Kidney epithelial cell (primary cell): ENCODE measurements at regions not wholly inside any gene's neighbourhood (a gene's known extent, or its start where the extent isn't known, plus 50 kb on each side); places are given as distances from the start of the nearest gene placed in this dataset.

Experiments
- DNase-seq: peaks from one replicate; pipeline ENCODE4 v3.0.0-alpha.2; 2010; ENCODE audit warnings: low read depth
- H3K27me3 ChIP-seq: 2 replicates; pipeline ENCODE4 v1.6.0; 2011; ENCODE audit warnings: low read length; ENCODE audit not compliant: control insufficient read depth, insufficient read depth
- H3K36me3 ChIP-seq: 2 replicates; pipeline ENCODE4 v1.5.1; 2011; ENCODE audit warnings: low read length; ENCODE audit not compliant: control insufficient read depth, insufficient read depth
- H3K4me3 ChIP-seq: 2 replicates; pipeline ENCODE4 v1.5.1; 2011; ENCODE audit warnings: low read depth, mild to moderate bottlenecking, control low read depth, low read length
- CTCF ChIP-seq: IDR thresholded peaks from 2 replicates; pipeline ENCODE4 v1.5.1; 2011; ENCODE audit warnings: mild to moderate bottlenecking, moderate library complexity, low read length, control low read depth, inconsistent platforms; ENCODE audit not compliant: insufficient read depth, poor library complexity, severe bottlenecking

GRCh38 chr16:64865069-64865696 lies 256.7 kb downstream of the CDH11 start:
- no peak overlapping the region for H3K4me3 ChIP-seq
- H3K36me3 ChIP-seq = no peaks in the 10 kb centered on the region
- no peaks in the 10 kb centered on the region for H3K27me3 ChIP-seq
- no peak for TF ChIP-seq CTCF
- no peak for DNase-seq

DNA sequence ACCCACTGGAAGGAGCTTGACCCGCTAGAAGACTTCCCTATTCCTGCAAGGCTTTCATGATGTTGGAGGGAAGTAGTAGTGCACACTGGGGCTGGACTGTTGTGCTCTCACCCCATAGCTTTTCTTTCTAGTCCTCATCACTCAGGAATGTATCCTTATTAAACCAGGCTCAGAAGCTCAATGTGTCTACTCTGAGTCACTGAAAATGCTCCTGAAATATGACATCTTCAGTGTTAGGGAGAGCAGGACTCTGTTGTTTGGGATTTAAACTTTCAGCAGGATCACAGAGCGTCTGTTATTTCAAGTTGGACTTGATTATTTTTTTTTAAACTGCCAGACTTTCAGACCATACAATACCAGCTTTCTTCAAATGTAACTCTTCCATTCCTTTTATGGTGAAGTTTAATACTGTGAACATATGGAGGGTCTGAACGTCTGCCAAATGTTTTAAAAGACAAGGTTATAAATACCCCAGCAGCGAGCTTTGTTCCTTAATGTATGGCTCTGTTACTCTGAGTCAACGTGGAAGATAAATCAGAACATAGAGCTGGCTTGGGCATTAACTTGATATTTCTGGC lies 257.5 kb downstream of the CDH11 start:
- Histone ChIP-seq H3K27me3 (no peaks in the 10 kb centered on the region), H3K4me3 (no peak overlapping the region), H3K36me3 (no peaks in the 10 kb centered on the region)
- DNase-seq = peak; percentile 70
- TF ChIP-seq CTCF = no peak

GRCh38 chr16:64858076-64858475 lies 263.8 kb downstream of the CDH11 start:
- Histone ChIP-seq H3K4me3 (no peak overlapping the region), H3K27me3 (no peaks in the 10 kb centered on the region), H3K36me3 (no peaks in the 10 kb centered on the region)
- TF ChIP-seq CTCF = no peak
- no peak for DNase-seq

DNA sequence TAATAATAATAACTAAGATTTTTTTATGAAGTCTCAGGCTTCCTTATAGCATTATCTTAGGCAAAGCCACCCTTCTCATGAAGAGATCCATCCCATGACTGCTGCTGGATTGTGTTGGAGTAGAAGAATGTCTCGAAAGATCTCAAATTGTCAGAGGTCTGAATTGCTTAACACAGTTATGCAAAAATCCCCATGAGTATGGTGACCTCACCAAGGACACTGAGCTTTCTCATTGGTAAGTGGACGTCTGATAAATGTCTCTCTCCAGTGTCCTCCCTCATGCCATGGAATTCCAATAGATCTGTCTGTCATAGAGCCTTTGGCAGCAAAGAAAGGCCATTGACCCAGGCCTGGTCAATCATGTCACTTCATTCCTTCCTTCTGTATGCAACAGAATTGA lies 264.5 kb downstream of the CDH11 start:
- Histone ChIP-seq H3K27me3 (no peaks in the 10 kb centered on the region), H3K36me3 (no peaks in the 10 kb centered on the region), H3K4me3 (no peak overlapping the region)
- TF ChIP-seq CTCF = no peak
- DNase-seq = no peak

DNA sequence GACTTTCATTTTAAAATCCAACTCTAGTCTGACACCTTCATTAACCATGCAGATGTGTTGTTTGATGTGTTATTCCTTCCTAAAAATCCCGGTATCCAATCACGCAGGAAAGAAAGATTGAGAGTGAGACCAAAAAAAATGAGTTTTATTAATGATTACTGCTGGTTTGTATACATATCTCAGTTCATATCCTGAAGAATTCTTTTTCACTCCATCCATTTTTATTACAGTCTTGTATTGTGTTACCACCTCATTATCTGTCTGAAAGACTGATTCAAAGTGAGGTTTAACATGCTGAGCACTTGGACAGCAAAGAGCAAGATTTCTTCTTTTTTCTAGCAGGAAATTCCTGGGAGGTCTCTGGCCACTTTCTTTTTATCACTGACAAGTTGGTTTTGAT lies 268.3 kb downstream of the CDH11 start:
- Histone ChIP-seq H3K27me3 (no peaks in the 10 kb centered on the region), H3K4me3 (no peak overlapping the region), H3K36me3 (no peaks in the 10 kb centered on the region)
- no peak for DNase-seq
- TF ChIP-seq CTCF = no peak

GRCh38 chr16:64846966-64847365 lies 274.9 kb downstream of the CDH11 start:
- Histone ChIP-seq H3K27me3 (no peaks in the 10 kb centered on the region), H3K4me3 (no peak overlapping the region), H3K36me3 (no peaks in the 10 kb centered on the region)
- DNase-seq = no peak
- no peak for TF ChIP-seq CTCF
